Urinary bladder (tissue), 3 donors: ENCODE measurements at regions not wholly inside any gene's neighbourhood (a gene's known extent, or its start where the extent isn't known, plus 50 kb on each side); places are given as distances from the start of the nearest gene placed in this dataset.

Experiments
- DNase-seq: peaks from one replicate; pipeline ENCODE4 v3.0.0-alpha.2; 2015; ENCODE audit errors: extremely low spot score
- H3K27ac ChIP-seq: one replicate; pipeline ENCODE4 v1.5.1; 2013; ENCODE audit warnings: low read depth, mild to moderate bottlenecking, moderate library complexity
- H3K36me3 ChIP-seq: one replicate; pipeline ENCODE4 v1.6.1; 2013; ENCODE audit warnings: mild to moderate bottlenecking, moderate library complexity; ENCODE audit not compliant: insufficient read depth
- H3K4me1 ChIP-seq: one replicate; pipeline ENCODE4 v1.6.1; 2013; ENCODE audit warnings: mild to moderate bottlenecking, moderate library complexity; ENCODE audit not compliant: insufficient read depth
- H3K4me3 ChIP-seq: one replicate; pipeline ENCODE4 v1.5.1; 2013; ENCODE audit warnings: low read depth, low read length
- WGBS: extraction: QIAGEN DNeasy Blood & Tissue Kit; methylation state at CpG from one replicate; pipeline ENCODE4 v1.1.7; 2013; 5-methylcytosine and 5-hydroxymethylcytosine counted together
- donor health status: healthy with polysubstance abuse.
- donor health status: healthy.

- no peak overlapping the region for H3K4me3 ChIP-seq
- H3K27ac ChIP-seq = no peak overlapping the region
- H3K36me3 ChIP-seq = no peaks in the 10 kb centered on the region
- no peak for DNase-seq
- no peaks in the 10 kb centered on the region for H3K4me1 ChIP-seq
- WGBS = 33% methylated on average over 1 of the region's 1 CpG
These were observed 285.1 kb downstream of the TMEM167A start for GRCh38 chr5:82792096-82792495.

GRCh38 chr5:82789095-82789494 is 288.1 kb downstream of the TMEM167A start:
- H3K36me3 ChIP-seq = no peaks in the 10 kb centered on the region
- no peaks in the 10 kb centered on the region for H3K4me1 ChIP-seq
- no peak overlapping the region for H3K4me3 ChIP-seq
- H3K27ac ChIP-seq = no peak overlapping the region
- WGBS = 86% methylated on average over 3 of the region's 3 CpGs
- no peak for DNase-seq

GRCh38 chr5:82786748-82787147 is 290.4 kb downstream of the TMEM167A start:
- no peaks in the 10 kb centered on the region for H3K36me3 ChIP-seq
- WGBS = 94% methylated on average over 3 of the region's 3 CpGs
- H3K27ac ChIP-seq = no peak overlapping the region
- H3K4me3 ChIP-seq = no peak overlapping the region
- no peaks in the 10 kb centered on the region for H3K4me1 ChIP-seq
- no peak for DNase-seq

- H3K4me3 ChIP-seq = no peak overlapping the region
- no peak overlapping the region for H3K27ac ChIP-seq
- DNase-seq = no peak
- no peaks in the 10 kb centered on the region for H3K4me1 ChIP-seq
- no peaks in the 10 kb centered on the region for H3K36me3 ChIP-seq
These were observed 291.2 kb downstream of the TMEM167A start for GRCh38 chr5:82785882-82786509.

- no peak for DNase-seq
- Histone ChIP-seq H3K27ac (no peak overlapping the region), H3K4me3 (no peak overlapping the region)
These were observed 291.7 kb downstream of the TMEM167A start for GRCh38 chr5:82785456-82785855.

GRCh38 chr5:82784521-82784920 is 292.7 kb downstream of the TMEM167A start:
- no peaks in the 10 kb centered on the region for H3K4me1 ChIP-seq
- H3K36me3 ChIP-seq = no peaks in the 10 kb centered on the region
- WGBS = 93% methylated on average over 1 of the region's 1 CpG
- no peak for DNase-seq
- no peak overlapping the region for H3K4me3 ChIP-seq
- H3K27ac ChIP-seq = no peak overlapping the region

More at GRCh38 chr5:82785456-82785855, 291.7 kb downstream of the TMEM167A start:
- H3K36me3 ChIP-seq = no peaks in the 10 kb centered on the region
- H3K4me1 ChIP-seq = no peaks in the 10 kb centered on the region

GRCh38 chr5:82777106-82777505 is 300.1 kb downstream of the TMEM167A start:
- Histone ChIP-seq H3K27ac (no peak overlapping the region), H3K4me1 (no peaks in the 10 kb centered on the region), H3K36me3 (peaks cover 2% of the 10 kb centered on the region), H3K4me3 (no peak overlapping the region)
- 59% methylated on average over 2 of the region's 2 CpGs for WGBS
- no peak for DNase-seq

- Histone ChIP-seq H3K27ac (no peak overlapping the region), H3K36me3 (peaks cover 2% of the 10 kb centered on the region), H3K4me3 (no peak overlapping the region), H3K4me1 (no peaks in the 10 kb centered on the region)
- no peak for DNase-seq
- 86% methylated on average over 4 of the region's 4 CpGs for WGBS
These were observed 304.9 kb downstream of the TMEM167A start for GRCh38 chr5:82772281-82772680.

GRCh38 chr5:82766206-82766605 is 311.0 kb downstream of the TMEM167A start:
- H3K27ac ChIP-seq = no peak overlapping the region
- DNase-seq = no peak
- H3K4me3 ChIP-seq = no peak overlapping the region
- no peaks in the 10 kb centered on the region for H3K36me3 ChIP-seq
- H3K4me1 ChIP-seq = no peaks in the 10 kb centered on the region

GRCh38 chr5:82765765-82766164 is 311.4 kb downstream of the TMEM167A start:
- WGBS = 43% methylated on average over 3 of the region's 3 CpGs
- DNase-seq = no peak
- H3K4me3 ChIP-seq = no peak overlapping the region
- H3K4me1 ChIP-seq = no peaks in the 10 kb centered on the region
- no peaks in the 10 kb centered on the region for H3K36me3 ChIP-seq
- H3K27ac ChIP-seq = no peak overlapping the region

- no peak for DNase-seq
- Histone ChIP-seq H3K27ac (no peak overlapping the region), H3K4me3 (no peak overlapping the region), H3K36me3 (no peaks in the 10 kb centered on the region), H3K4me1 (no peaks in the 10 kb centered on the region)
- 82% methylated on average over 10 of the region's 10 CpGs for WGBS
These were observed 316.3 kb downstream of the TMEM167A start for GRCh38 chr5:82760856-82761255.

- Histone ChIP-seq H3K4me1 (no peaks in the 10 kb centered on the region), H3K27ac (no peak overlapping the region), H3K4me3 (no peak overlapping the region), H3K36me3 (no peaks in the 10 kb centered on the region)
- WGBS = 93% methylated on average over 3 of the region's 3 CpGs
- DNase-seq = no peak
These were observed 318.3 kb downstream of the TMEM167A start for GRCh38 chr5:82758881-82759280.

- no peak overlapping the region for H3K4me3 ChIP-seq
- WGBS = 98% methylated on average over 3 of the region's 3 CpGs
- H3K36me3 ChIP-seq = no peaks in the 10 kb centered on the region
- H3K4me1 ChIP-seq = no peaks in the 10 kb centered on the region
- H3K27ac ChIP-seq = no peak overlapping the region
- no peak for DNase-seq
These were observed 322.4 kb downstream of the TMEM167A start for GRCh38 chr5:82754759-82755158.

- DNase-seq = no peak
- H3K27ac ChIP-seq = no peak overlapping the region
- no peaks in the 10 kb centered on the region for H3K4me1 ChIP-seq
- WGBS = 74% methylated on average over 3 of the region's 3 CpGs
- H3K4me3 ChIP-seq = no peak overlapping the region
- no peaks in the 10 kb centered on the region for H3K36me3 ChIP-seq
These were observed 323.0 kb downstream of the TMEM167A start for GRCh38 chr5:82754036-82754746.
